BE2C (cell line): ENCODE measurements at regions not wholly inside any gene's neighbourhood (a gene's known extent, or its start where the extent isn't known, plus 50 kb on each side); places are given as distances from the start of the nearest gene placed in this dataset.

Source experiments
- DNase-seq: peaks from one replicate; pipeline ENCODE4 v3.0.0-alpha.2; 2020
- H3K27me3 ChIP-seq: fragments of 250-450 bp; sonication (Bioruptor Pico); 2 replicates; pipeline ENCODE4 v1.5.1; 2020; ENCODE audit warnings: mild to moderate bottlenecking
- H3K36me3 ChIP-seq: fragments of 250-450 bp; sonication (Bioruptor Pico); 2 replicates; pipeline ENCODE4 v1.5.1; 2020; ENCODE audit warnings: mild to moderate bottlenecking
- H3K4me1 ChIP-seq: fragments of 250-450 bp; sonication (Bioruptor Pico); 2 replicates; pipeline ENCODE4 v1.5.1; 2020
- H3K4me3 ChIP-seq: 2 replicates; pipeline ENCODE4 v1.5.1; 2011; ENCODE audit warnings: low read depth, low read length
- H3K9me3 ChIP-seq: fragments of 250-450 bp; sonication (Bioruptor Pico); 2 replicates; pipeline ENCODE4 v1.5.1; 2020
- TF ChIP-seq, protein P1 (sequence below): IDR thresholded peaks from 2 replicates; pipeline ENCODE4 v1.5.1; 2012; ENCODE audit warnings: mild to moderate bottlenecking, low read depth, low read length

DNA sequence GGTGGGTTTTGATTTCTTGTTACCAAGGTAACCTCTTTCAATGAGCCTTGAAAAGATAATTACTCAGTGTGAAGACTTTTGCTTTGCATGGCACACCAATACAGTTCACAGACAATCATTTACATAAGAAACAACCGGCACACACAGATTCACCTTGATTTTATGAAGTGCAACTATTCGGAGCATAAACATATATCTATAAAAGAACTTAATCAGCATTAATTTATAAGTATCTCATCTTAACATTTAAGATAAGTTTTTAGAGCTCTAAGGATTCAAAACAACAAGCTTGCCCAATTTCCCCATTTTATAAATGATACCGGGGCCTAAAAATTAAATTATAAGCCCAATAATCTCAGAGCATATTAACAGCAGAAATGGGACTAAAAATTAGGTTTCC lies 85.9 kb upstream of the PCSK2 start:
- Histone ChIP-seq H3K36me3 (no peaks in the 10 kb centered on the region), H3K9me3 (no peaks in the 10 kb centered on the region), H3K27me3 (no peaks in the 10 kb centered on the region), H3K4me3 (no peak overlapping the region), H3K4me1 (no peaks in the 10 kb centered on the region)
- DNase-seq = no peak
- TF ChIP-seq, protein P1, sequence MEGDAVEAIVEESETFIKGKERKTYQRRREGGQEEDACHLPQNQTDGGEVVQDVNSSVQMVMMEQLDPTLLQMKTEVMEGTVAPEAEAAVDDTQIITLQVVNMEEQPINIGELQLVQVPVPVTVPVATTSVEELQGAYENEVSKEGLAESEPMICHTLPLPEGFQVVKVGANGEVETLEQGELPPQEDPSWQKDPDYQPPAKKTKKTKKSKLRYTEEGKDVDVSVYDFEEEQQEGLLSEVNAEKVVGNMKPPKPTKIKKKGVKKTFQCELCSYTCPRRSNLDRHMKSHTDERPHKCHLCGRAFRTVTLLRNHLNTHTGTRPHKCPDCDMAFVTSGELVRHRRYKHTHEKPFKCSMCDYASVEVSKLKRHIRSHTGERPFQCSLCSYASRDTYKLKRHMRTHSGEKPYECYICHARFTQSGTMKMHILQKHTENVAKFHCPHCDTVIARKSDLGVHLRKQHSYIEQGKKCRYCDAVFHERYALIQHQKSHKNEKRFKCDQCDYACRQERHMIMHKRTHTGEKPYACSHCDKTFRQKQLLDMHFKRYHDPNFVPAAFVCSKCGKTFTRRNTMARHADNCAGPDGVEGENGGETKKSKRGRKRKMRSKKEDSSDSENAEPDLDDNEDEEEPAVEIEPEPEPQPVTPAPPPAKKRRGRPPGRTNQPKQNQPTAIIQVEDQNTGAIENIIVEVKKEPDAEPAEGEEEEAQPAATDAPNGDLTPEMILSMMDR = no peak

DNA sequence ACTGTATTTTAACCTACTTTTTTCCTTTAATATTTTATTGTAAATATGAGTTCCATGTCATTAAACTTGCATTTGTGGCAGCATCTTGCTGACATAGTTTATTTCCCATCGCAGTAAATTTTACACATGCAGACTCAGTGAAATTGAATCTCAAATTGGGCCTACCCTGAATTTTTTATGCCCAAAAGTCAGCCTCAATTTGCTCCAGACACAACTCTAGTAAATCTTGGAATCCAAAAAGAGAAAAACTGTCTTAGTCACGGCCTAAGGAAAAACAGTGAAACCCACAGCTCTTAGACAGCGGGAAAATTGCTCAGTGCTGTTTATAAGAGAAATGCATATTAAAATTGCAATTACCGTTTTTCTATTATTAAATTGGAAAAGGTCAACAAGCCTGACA lies 85.3 kb upstream of the PCSK2 start:
- Histone ChIP-seq H3K36me3 (no peaks in the 10 kb centered on the region), H3K9me3 (no peaks in the 10 kb centered on the region), H3K4me1 (no peaks in the 10 kb centered on the region), H3K27me3 (no peaks in the 10 kb centered on the region), H3K4me3 (no peak overlapping the region)
- no peak for DNase-seq
- TF ChIP-seq, protein P1 = no peak

DNA sequence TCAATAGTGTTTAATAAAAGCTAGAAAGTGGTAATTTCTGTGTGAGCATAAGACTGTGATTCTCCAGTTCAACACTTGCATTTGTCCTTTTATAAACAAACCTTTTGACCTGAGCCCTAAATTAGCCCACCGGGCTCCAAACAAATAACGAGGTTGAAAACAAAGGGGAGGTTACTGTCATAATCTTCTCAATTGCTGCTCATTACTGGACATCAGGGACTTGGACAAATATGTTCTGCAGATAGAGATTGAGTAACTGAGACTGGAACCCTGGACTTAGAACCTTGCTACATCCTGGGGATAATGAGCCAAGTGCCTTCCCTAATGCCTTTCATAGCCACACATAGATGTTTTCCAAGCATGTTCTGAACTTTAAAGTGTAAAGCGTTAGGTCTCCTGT lies 84.2 kb upstream of the PCSK2 start:
- H3K9me3 ChIP-seq = no peaks in the 10 kb centered on the region
- no peaks in the 10 kb centered on the region for H3K4me1 ChIP-seq
- TF ChIP-seq, protein P1 = no peak
- no peak for DNase-seq
- no peak overlapping the region for H3K4me3 ChIP-seq
- no peaks in the 10 kb centered on the region for H3K27me3 ChIP-seq
- no peaks in the 10 kb centered on the region for H3K36me3 ChIP-seq

DNA sequence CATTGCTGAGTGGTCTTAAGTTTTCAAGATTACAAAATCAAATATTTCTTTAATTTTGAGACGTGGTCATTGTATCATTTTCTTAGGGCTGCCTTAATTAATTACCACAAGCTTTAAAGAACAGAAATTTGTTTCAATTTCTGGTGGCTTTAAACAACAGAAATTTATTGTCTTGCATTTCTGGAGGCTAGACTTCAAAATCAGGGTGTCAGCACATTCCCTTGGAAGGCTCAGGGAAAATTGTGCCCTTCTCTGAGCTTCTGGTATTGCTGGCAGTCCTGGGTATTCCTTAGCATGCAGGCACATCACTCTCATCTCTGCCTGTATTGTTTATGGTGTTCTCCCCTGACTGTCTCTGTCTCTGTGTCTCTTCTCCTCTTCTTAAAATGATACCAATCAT lies 76.0 kb upstream of the PCSK2 start:
- H3K4me1 ChIP-seq = no peaks in the 10 kb centered on the region
- DNase-seq = no peak
- H3K4me3 ChIP-seq = no peak overlapping the region
- H3K9me3 ChIP-seq = no peaks in the 10 kb centered on the region
- TF ChIP-seq, protein P1 = no peak
- no peaks in the 10 kb centered on the region for H3K36me3 ChIP-seq
- H3K27me3 ChIP-seq = no peaks in the 10 kb centered on the region

DNA sequence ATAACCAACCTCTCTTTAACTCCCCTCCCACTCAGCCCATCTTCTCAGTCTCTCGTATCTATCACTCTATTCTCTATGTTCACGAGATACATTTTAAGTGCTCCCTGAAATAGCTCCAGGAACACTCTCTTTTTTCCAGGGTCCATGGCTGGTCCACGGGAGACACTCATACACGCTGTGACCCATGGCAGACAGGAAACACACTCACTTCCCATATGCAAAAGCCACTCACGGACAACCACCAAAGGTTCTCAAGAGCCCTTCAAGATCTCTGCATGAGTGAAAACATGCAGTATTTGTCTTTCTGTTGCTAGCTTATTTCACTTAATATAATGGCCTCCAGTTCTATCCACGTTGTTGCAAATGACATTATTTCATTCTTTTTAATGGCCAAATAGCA lies 71.4 kb upstream of the PCSK2 start:
- H3K27me3 ChIP-seq = no peaks in the 10 kb centered on the region
- TF ChIP-seq, protein P1 = no peak
- no peaks in the 10 kb centered on the region for H3K36me3 ChIP-seq
- no peaks in the 10 kb centered on the region for H3K4me1 ChIP-seq
- H3K9me3 ChIP-seq = no peaks in the 10 kb centered on the region
- no peak for DNase-seq
- no peak overlapping the region for H3K4me3 ChIP-seq

DNA sequence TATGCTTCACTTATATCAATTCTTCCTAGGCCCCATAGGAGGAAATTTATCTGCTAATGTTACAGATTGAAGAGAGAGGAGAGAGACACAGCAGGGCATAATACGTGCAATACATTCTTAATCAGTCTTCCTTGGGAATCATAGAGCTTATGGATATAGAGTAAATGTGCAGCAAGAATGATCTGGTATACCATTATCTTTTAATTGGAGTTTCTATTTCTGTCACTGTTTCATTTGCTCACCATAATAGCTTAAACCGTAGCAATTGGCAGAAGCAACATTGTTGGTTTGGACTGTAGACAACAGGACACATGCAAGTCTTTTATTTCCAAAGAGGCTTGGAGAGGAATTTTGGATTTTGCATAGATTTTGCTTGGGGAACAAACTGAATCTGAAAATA lies 68.1 kb upstream of the PCSK2 start:
- Histone ChIP-seq H3K36me3 (no peaks in the 10 kb centered on the region), H3K9me3 (no peaks in the 10 kb centered on the region), H3K4me1 (no peaks in the 10 kb centered on the region), H3K27me3 (no peaks in the 10 kb centered on the region), H3K4me3 (no peak overlapping the region)
- TF ChIP-seq, protein P1 = no peak
- no peak for DNase-seq
